ENCODE measurements at regions not wholly inside any gene's neighbourhood (a gene's known extent, or its start where the extent isn't known, plus 50 kb on each side); places are given as distances from the start of the nearest gene placed in this dataset.

- no peaks in the 10 kb centered on the region for H3K36me3 ChIP-seq (replicated peaks; ENCODE audit: insufficient read depth, low read length)
- H3K27ac ChIP-seq (ENCODE audit: low read length), result no peak overlapping the region
- H3K4me2 ChIP-seq (ENCODE audit: low read depth, low read length), result no peak overlapping the region
- no peaks in the 10 kb centered on the region for H3F3A ChIP-seq (ENCODE audit: insufficient read depth, low read length)
- H3K9me2 ChIP-seq (replicated peaks; ENCODE audit: insufficient read depth, low read length), result no peaks in the 10 kb centered on the region
- no peak overlapping the region for H3K4me3 ChIP-seq (ENCODE audit: low read length)
- no peak for DNase-seq
- no peaks in the 10 kb centered on the region for H3K9me3 ChIP-seq (replicated peaks; ENCODE audit: insufficient read depth, low read length)
- TF ChIP-seq CTCF (IDR thresholded peaks at IDR 0.05; ENCODE audit: low read length) (no peak), EZH2 (optimal IDR thresholded peaks at IDR 0.05; ENCODE audit: low read depth, low read length) (no peak), EZH2phosphoT487 (IDR thresholded peaks at IDR 0.05; ENCODE audit: low read length) (no peak)
- no peaks in the 10 kb centered on the region for H3K27me3 ChIP-seq (replicated peaks; ENCODE audit: insufficient read depth, low read length)
- H3K9ac ChIP-seq (ENCODE audit: low read length), result no peak overlapping the region
- H2AFZ ChIP-seq (ENCODE audit: low read length), result no peak overlapping the region
- H3K4me1 ChIP-seq (ENCODE audit: low read length), result no peaks in the 10 kb centered on the region
- H3K79me2 ChIP-seq (ENCODE audit: low read length), result no peaks in the 10 kb centered on the region
- no peaks in the 10 kb centered on the region for H4K20me1 ChIP-seq (ENCODE audit: insufficient read depth, low read length)
Observed at GRCh38 chr5:23613566-23613965, 106.2 kb downstream of the PRDM9 start.

- no peaks in the 10 kb centered on the region for H3K4me1 ChIP-seq (ENCODE audit: low read length)
- no peaks in the 10 kb centered on the region for H3K9me2 ChIP-seq (replicated peaks; ENCODE audit: insufficient read depth, low read length)
- no peak overlapping the region for H3K9ac ChIP-seq (ENCODE audit: low read length)
- no peak overlapping the region for H3K4me2 ChIP-seq (ENCODE audit: low read depth, low read length)
- TF ChIP-seq EZH2 (optimal IDR thresholded peaks at IDR 0.05; ENCODE audit: low read depth, low read length) (no peak), CTCF (IDR thresholded peaks at IDR 0.05; ENCODE audit: low read length) (no peak), EZH2phosphoT487 (IDR thresholded peaks at IDR 0.05; ENCODE audit: low read length) (no peak)
- no peak for DNase-seq
- no peaks in the 10 kb centered on the region for H3K9me3 ChIP-seq (replicated peaks; ENCODE audit: insufficient read depth, low read length)
- no peaks in the 10 kb centered on the region for H3F3A ChIP-seq (ENCODE audit: insufficient read depth, low read length)
- no peaks in the 10 kb centered on the region for H3K79me2 ChIP-seq (ENCODE audit: low read length)
- no peaks in the 10 kb centered on the region for H3K27me3 ChIP-seq (replicated peaks; ENCODE audit: insufficient read depth, low read length)
- H3K4me3 ChIP-seq (ENCODE audit: low read length), result no peak overlapping the region
- no peak overlapping the region for H3K27ac ChIP-seq (ENCODE audit: low read length)
- no peak overlapping the region for H2AFZ ChIP-seq (ENCODE audit: low read length)
- no peaks in the 10 kb centered on the region for H3K36me3 ChIP-seq (replicated peaks; ENCODE audit: insufficient read depth, low read length)
- no peaks in the 10 kb centered on the region for H4K20me1 ChIP-seq (ENCODE audit: insufficient read depth, low read length)
Observed at GRCh38 chr5:23614422-23614821, 107.0 kb downstream of the PRDM9 start.

- H4K20me1 ChIP-seq (ENCODE audit: insufficient read depth, low read length), result no peaks in the 10 kb centered on the region
- no peaks in the 10 kb centered on the region for H3K27me3 ChIP-seq (replicated peaks; ENCODE audit: insufficient read depth, low read length)
- H2AFZ ChIP-seq (ENCODE audit: low read length), result no peak overlapping the region
- no peaks in the 10 kb centered on the region for H3K79me2 ChIP-seq (ENCODE audit: low read length)
- no peak overlapping the region for H3K27ac ChIP-seq (ENCODE audit: low read length)
- no peak for DNase-seq
- H3K4me2 ChIP-seq (ENCODE audit: low read depth, low read length), result no peak overlapping the region
- no peak overlapping the region for H3K4me3 ChIP-seq (ENCODE audit: low read length)
- no peaks in the 10 kb centered on the region for H3K9me3 ChIP-seq (replicated peaks; ENCODE audit: insufficient read depth, low read length)
- TF ChIP-seq EZH2 (optimal IDR thresholded peaks at IDR 0.05; ENCODE audit: low read depth, low read length), result no peak
- no peak for TF ChIP-seq CTCF (IDR thresholded peaks at IDR 0.05; ENCODE audit: low read length)
- TF ChIP-seq EZH2phosphoT487 (IDR thresholded peaks at IDR 0.05; ENCODE audit: low read length), result no peak
- H3F3A ChIP-seq (ENCODE audit: insufficient read depth, low read length), result no peaks in the 10 kb centered on the region
- no peak overlapping the region for H3K9ac ChIP-seq (ENCODE audit: low read length)
- no peaks in the 10 kb centered on the region for H3K4me1 ChIP-seq (ENCODE audit: low read length)
- H3K9me2 ChIP-seq (replicated peaks; ENCODE audit: insufficient read depth, low read length), result no peaks in the 10 kb centered on the region
- H3K36me3 ChIP-seq (replicated peaks; ENCODE audit: insufficient read depth, low read length), result no peaks in the 10 kb centered on the region; the same call in 1 of the 2 replicates
Observed at GRCh38 chr5:23626961-23627360, 119.6 kb downstream of the PRDM9 start.

All from MM.1S (cell line).